ENCODE measurements at regions not wholly inside any gene's neighbourhood (a gene's known extent, or its start where the extent isn't known, plus 50 kb on each side); places are given as distances from the start of the nearest gene placed in this dataset.

GRCh38 chr6:101011186-101011585 lies 130.1 kb upstream of the ASCC3 start:
- DNase-seq (ENCODE audit: low read depth, low spot score) = no peak
- Histone ChIP-seq H3K4me3 (ENCODE audit: low read length) (no peak overlapping the region), H3K27me3 (ENCODE audit: control insufficient read depth, insufficient read depth, low read length) (no peaks in the 10 kb centered on the region), H3K36me3 (ENCODE audit: control insufficient read depth, insufficient read depth, low read length) (no peaks in the 10 kb centered on the region), H3K9me3 (ENCODE audit: control insufficient read depth, insufficient read depth, low read length) (no peaks in the 10 kb centered on the region), H3K27ac (ENCODE audit: low read length) (no peak overlapping the region), H3K4me1 (ENCODE audit: control insufficient read depth, insufficient read depth, low read length) (no peaks in the 10 kb centered on the region)
- WGBS (ENCODE audit: insufficient coverage, insufficient read length) = no CpG with 5 or more reads among the region's 2 CpGs

DNA sequence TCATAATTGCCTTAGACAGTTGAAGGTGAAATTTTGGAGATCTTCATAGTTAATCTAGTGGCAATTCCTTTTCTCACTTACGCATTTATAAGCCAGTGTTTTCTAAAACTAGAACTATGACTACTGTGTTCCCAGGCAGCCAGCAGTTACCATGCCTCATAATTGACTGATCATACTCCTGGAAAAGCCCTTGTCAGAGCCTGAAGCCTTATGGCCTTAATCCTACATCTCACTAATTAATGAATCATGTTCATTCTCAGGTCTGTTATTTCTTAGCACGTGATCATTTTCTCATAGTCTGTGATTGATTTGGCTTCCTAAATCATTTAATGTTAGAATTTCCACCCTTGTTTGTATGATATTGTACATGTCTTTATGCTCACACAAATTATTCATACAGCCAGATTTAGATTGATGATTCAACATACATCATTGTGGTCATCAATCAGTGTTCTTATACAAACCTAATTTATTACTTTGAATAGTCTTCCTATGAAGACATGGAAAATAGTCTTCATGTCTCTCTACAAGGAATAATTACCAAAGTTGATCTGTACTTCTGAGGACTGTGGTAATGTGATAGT lies 132.6 kb upstream of the ASCC3 start:
- no peaks in the 10 kb centered on the region for H3K36me3 ChIP-seq (ENCODE audit: control insufficient read depth, insufficient read depth, low read length)
- H3K4me3 ChIP-seq (ENCODE audit: low read length) = no peak overlapping the region
- H3K27me3 ChIP-seq (ENCODE audit: control insufficient read depth, insufficient read depth, low read length) = no peaks in the 10 kb centered on the region
- H3K4me1 ChIP-seq (ENCODE audit: control insufficient read depth, insufficient read depth, low read length) = no peaks in the 10 kb centered on the region
- H3K27ac ChIP-seq (ENCODE audit: low read length) = no peak overlapping the region
- DNase-seq (ENCODE audit: low read depth, low spot score) = no peak
- no peaks in the 10 kb centered on the region for H3K9me3 ChIP-seq (ENCODE audit: control insufficient read depth, insufficient read depth, low read length)
- WGBS (ENCODE audit: insufficient coverage, insufficient read length) = no CpG with 5 or more reads among the region's 2 CpGs

GRCh38 chr6:101015541-101015940 lies 134.4 kb upstream of the ASCC3 start:
- H3K4me3 ChIP-seq (ENCODE audit: low read length) = no peak overlapping the region
- no CpG with 5 or more reads among the region's 1 CpG for WGBS (ENCODE audit: insufficient coverage, insufficient read length)

GRCh38 chr6:101016163-101016562 lies 135.0 kb upstream of the ASCC3 start:
- H3K27ac ChIP-seq (ENCODE audit: low read length) = no peak overlapping the region
- DNase-seq (ENCODE audit: low read depth, low spot score) = no peak
- no peak overlapping the region for H3K4me3 ChIP-seq (ENCODE audit: low read length)
- no peaks in the 10 kb centered on the region for H3K9me3 ChIP-seq (ENCODE audit: control insufficient read depth, insufficient read depth, low read length)
- H3K36me3 ChIP-seq (ENCODE audit: control insufficient read depth, insufficient read depth, low read length) = no peaks in the 10 kb centered on the region
- no peaks in the 10 kb centered on the region for H3K27me3 ChIP-seq (ENCODE audit: control insufficient read depth, insufficient read depth, low read length)
- no CpG with 5 or more reads among the region's 3 CpGs for WGBS (ENCODE audit: insufficient coverage, insufficient read length)
- H3K4me1 ChIP-seq (ENCODE audit: control insufficient read depth, insufficient read depth, low read length) = no peaks in the 10 kb centered on the region

More at GRCh38 chr6:101015541-101015940, 134.4 kb upstream of the ASCC3 start:
- no peak for DNase-seq (ENCODE audit: low read depth, low spot score)
- H3K36me3 ChIP-seq (ENCODE audit: control insufficient read depth, insufficient read depth, low read length) = no peaks in the 10 kb centered on the region
- no peaks in the 10 kb centered on the region for H3K9me3 ChIP-seq (ENCODE audit: control insufficient read depth, insufficient read depth, low read length)
- no peak overlapping the region for H3K27ac ChIP-seq (ENCODE audit: low read length)
- H3K27me3 ChIP-seq (ENCODE audit: control insufficient read depth, insufficient read depth, low read length) = no peaks in the 10 kb centered on the region
- H3K4me1 ChIP-seq (ENCODE audit: control insufficient read depth, insufficient read depth, low read length) = no peaks in the 10 kb centered on the region

GRCh38 chr6:101018157-101018556 lies 137.0 kb upstream of the ASCC3 start:
- H3K27me3 ChIP-seq (ENCODE audit: control insufficient read depth, insufficient read depth, low read length) = no peaks in the 10 kb centered on the region
- no CpG with 5 or more reads among the region's 3 CpGs for WGBS (ENCODE audit: insufficient coverage, insufficient read length)
- no peak for DNase-seq (ENCODE audit: low read depth, low spot score)
- H3K27ac ChIP-seq (ENCODE audit: low read length) = no peak overlapping the region
- no peak overlapping the region for H3K4me3 ChIP-seq (ENCODE audit: low read length)
- no peaks in the 10 kb centered on the region for H3K36me3 ChIP-seq (ENCODE audit: control insufficient read depth, insufficient read depth, low read length)
- no peaks in the 10 kb centered on the region for H3K4me1 ChIP-seq (ENCODE audit: control insufficient read depth, insufficient read depth, low read length)
- H3K9me3 ChIP-seq (ENCODE audit: control insufficient read depth, insufficient read depth, low read length) = no peaks in the 10 kb centered on the region

DNA sequence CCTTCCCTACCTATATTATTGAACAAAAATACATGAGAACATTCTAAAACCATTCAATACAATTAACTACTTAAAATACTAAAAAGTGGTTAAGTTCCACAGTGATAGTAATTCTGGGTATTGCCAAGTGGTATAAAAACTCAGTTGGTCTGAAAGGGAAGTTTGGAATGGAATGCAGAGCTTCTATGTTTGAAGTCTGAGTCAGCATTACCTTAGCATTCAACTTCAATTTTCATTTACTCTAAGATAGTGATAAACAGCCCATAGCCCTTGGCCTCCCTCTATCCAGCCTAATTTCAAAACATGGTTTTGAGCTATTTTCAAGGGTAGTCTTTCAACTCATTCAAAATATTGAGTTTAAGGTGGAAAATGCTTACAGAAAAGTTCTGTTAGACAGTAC lies 140.4 kb upstream of the ASCC3 start:
- Histone ChIP-seq H3K4me3 (ENCODE audit: low read length) (no peak overlapping the region), H3K9me3 (ENCODE audit: control insufficient read depth, insufficient read depth, low read length) (no peaks in the 10 kb centered on the region), H3K4me1 (ENCODE audit: control insufficient read depth, insufficient read depth, low read length) (no peaks in the 10 kb centered on the region), H3K27me3 (ENCODE audit: control insufficient read depth, insufficient read depth, low read length) (no peaks in the 10 kb centered on the region), H3K36me3 (ENCODE audit: control insufficient read depth, insufficient read depth, low read length) (no peaks in the 10 kb centered on the region), H3K27ac (ENCODE audit: low read length) (no peak overlapping the region)
- DNase-seq (ENCODE audit: low read depth, low spot score) = no peak

GRCh38 chr6:101042966-101043365 lies 161.8 kb upstream of the ASCC3 start:
- Histone ChIP-seq H3K4me1 (ENCODE audit: control insufficient read depth, insufficient read depth, low read length) (no peaks in the 10 kb centered on the region), H3K36me3 (ENCODE audit: control insufficient read depth, insufficient read depth, low read length) (no peaks in the 10 kb centered on the region), H3K4me3 (ENCODE audit: low read length) (no peak overlapping the region), H3K27me3 (ENCODE audit: control insufficient read depth, insufficient read depth, low read length) (no peaks in the 10 kb centered on the region), H3K27ac (ENCODE audit: low read length) (no peak overlapping the region), H3K9me3 (ENCODE audit: control insufficient read depth, insufficient read depth, low read length) (no peaks in the 10 kb centered on the region)
- DNase-seq (ENCODE audit: low read depth, low spot score) = no peak
- WGBS (ENCODE audit: insufficient coverage, insufficient read length) = no CpG with 5 or more reads among the region's 4 CpGs

DNA sequence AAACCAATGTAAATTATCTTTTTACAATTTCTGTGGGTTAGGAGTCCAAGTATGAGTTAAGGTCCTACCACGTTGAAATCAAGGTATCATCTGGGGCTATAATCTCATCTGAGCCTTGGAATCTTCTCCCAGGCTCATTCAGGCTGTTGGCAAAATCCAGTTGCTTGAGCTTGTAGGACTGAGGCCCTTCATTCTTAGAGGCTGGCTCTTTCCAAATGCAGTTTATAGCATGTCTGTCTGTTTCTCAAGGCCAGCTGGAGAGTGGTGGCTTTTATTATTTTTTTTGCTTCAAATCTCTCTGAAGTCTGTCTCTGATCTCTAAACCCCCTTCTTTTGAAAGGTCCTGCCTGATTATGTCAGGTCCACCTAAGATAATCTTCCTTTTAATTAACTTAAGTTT lies 177.2 kb upstream of the ASCC3 start:
- no peak for DNase-seq (ENCODE audit: low read depth, low spot score)
- Histone ChIP-seq H3K9me3 (ENCODE audit: control insufficient read depth, insufficient read depth, low read length) (no peaks in the 10 kb centered on the region; the same call in 1 of the 2 replicates), H3K4me3 (ENCODE audit: low read length) (no peak overlapping the region), H3K27ac (ENCODE audit: low read length) (no peak overlapping the region), H3K36me3 (ENCODE audit: control insufficient read depth, insufficient read depth, low read length) (no peaks in the 10 kb centered on the region), H3K4me1 (ENCODE audit: control insufficient read depth, insufficient read depth, low read length) (no peaks in the 10 kb centered on the region), H3K27me3 (ENCODE audit: control insufficient read depth, insufficient read depth, low read length) (no peaks in the 10 kb centered on the region)
- no CpG with 5 or more reads among the region's 1 CpG for WGBS (ENCODE audit: insufficient coverage, insufficient read length)

- no peaks in the 10 kb centered on the region for H3K9me3 ChIP-seq (ENCODE audit: control insufficient read depth, insufficient read depth, low read length)
These were observed 185.4 kb upstream of the ASCC3 start for GRCh38 chr6:101066481-101066880.

DNA sequence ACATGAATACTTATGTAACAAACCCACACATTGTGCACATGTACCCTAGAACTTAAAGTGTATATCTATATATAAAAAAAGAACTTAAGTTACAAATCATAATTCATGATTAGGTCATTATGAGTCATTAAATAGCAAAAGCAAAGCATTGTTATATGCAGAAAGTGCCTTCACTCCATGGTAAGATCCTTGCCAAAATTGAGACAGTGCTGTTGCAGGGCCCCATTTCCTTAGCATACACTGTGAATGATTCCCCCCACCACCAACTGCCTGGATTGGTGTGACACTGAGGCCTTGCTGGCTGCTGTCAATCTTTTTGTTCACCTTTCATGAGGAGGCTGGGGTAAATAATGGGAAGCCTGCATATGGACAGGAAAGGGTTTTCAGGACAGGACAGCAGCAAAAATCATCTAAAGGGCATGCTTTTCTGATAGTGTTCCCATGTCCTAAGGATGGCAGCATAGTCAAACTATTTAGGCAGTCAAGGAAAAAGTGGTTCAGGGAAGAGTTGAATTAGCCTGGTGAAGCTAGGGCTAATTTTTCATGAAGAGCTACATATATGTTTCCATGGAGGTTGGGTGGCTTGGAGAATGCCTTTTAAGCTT lies 188.2 kb upstream of the ASCC3 start:
- no peaks in the 10 kb centered on the region; the same call in 1 of the 2 replicates for H3K4me1 ChIP-seq (ENCODE audit: control insufficient read depth, insufficient read depth, low read length)
- no peak for DNase-seq (ENCODE audit: low read depth, low spot score)
- H3K4me3 ChIP-seq (ENCODE audit: low read length) = no peak overlapping the region
- H3K9me3 ChIP-seq (ENCODE audit: control insufficient read depth, insufficient read depth, low read length) = no peaks in the 10 kb centered on the region
- H3K27ac ChIP-seq (ENCODE audit: low read length) = no peak overlapping the region
- no peaks in the 10 kb centered on the region for H3K36me3 ChIP-seq (ENCODE audit: control insufficient read depth, insufficient read depth, low read length)
- no peaks in the 10 kb centered on the region for H3K27me3 ChIP-seq (ENCODE audit: control insufficient read depth, insufficient read depth, low read length)

More at GRCh38 chr6:101066481-101066880, 185.4 kb upstream of the ASCC3 start:
- no peak for DNase-seq (ENCODE audit: low read depth, low spot score)
- Histone ChIP-seq H3K36me3 (ENCODE audit: control insufficient read depth, insufficient read depth, low read length) (no peaks in the 10 kb centered on the region), H3K27ac (ENCODE audit: low read length) (no peak overlapping the region), H3K4me3 (ENCODE audit: low read length) (no peak overlapping the region), H3K4me1 (ENCODE audit: control insufficient read depth, insufficient read depth, low read length) (no peaks in the 10 kb centered on the region; the same call in 1 of the 2 replicates), H3K27me3 (ENCODE audit: control insufficient read depth, insufficient read depth, low read length) (no peaks in the 10 kb centered on the region)
- no CpG with 5 or more reads among the region's 12 CpGs for WGBS (ENCODE audit: insufficient coverage, insufficient read length)

- H3K4me3 ChIP-seq (ENCODE audit: low read length) = no peak overlapping the region
- H3K9me3 ChIP-seq (ENCODE audit: control insufficient read depth, insufficient read depth, low read length) = no peaks in the 10 kb centered on the region
- no CpG with 5 or more reads among the region's 23 CpGs for WGBS (ENCODE audit: insufficient coverage, insufficient read length)
- H3K4me1 ChIP-seq (ENCODE audit: control insufficient read depth, insufficient read depth, low read length) = no peaks in the 10 kb centered on the region; the same call in 1 of the 2 replicates
- no peak for DNase-seq (ENCODE audit: low read depth, low spot score)
- H3K36me3 ChIP-seq (ENCODE audit: control insufficient read depth, insufficient read depth, low read length) = no peaks in the 10 kb centered on the region
- H3K27me3 ChIP-seq (ENCODE audit: control insufficient read depth, insufficient read depth, low read length) = no peaks in the 10 kb centered on the region
- no peak overlapping the region for H3K27ac ChIP-seq (ENCODE audit: low read length)
These were observed 189.0 kb upstream of the ASCC3 start for GRCh38 chr6:101070044-101070608.

Data from iPS DF 6.9 (cell line).